ENCODE measurements at regions not wholly inside any gene's neighbourhood (a gene's known extent, or its start where the extent isn't known, plus 50 kb on each side); places are given as distances from the start of the nearest gene placed in this dataset.

GRCh38 chr1:14486401-14487201, 111.9 kb upstream of the KAZN start:
- no peak overlapping the region for H2BK5ac ChIP-seq (ENCODE audit: low read length)
- no peak overlapping the region for H2AFZ ChIP-seq (ENCODE audit: low read length)
- H3K9me3 ChIP-seq (replicated peaks in 1 of 2; ENCODE audit: control insufficient read depth in 2 of 2, insufficient read depth in 1 of 2, low read depth in 1 of 2, low read length in 2 of 2), result no peaks in the 10 kb centered on the region
- no peak overlapping the region for H3K4ac ChIP-seq (ENCODE audit: low read length)
- H3K14ac ChIP-seq (ENCODE audit: low read length), result no peak overlapping the region
- H4K8ac ChIP-seq (ENCODE audit: low read depth, low read length), result no peak overlapping the region
- H3K4me2 ChIP-seq (ENCODE audit: insufficient read depth, low read length, poor library complexity, severe bottlenecking), result no peak overlapping the region
- H3K79me1 ChIP-seq (ENCODE audit: low read depth, low read length), result no peaks in the 10 kb centered on the region
- no peak overlapping the region for H3K23ac ChIP-seq (ENCODE audit: low read depth, low read length, poor library complexity)
- no peak overlapping the region for H2AK5ac ChIP-seq (ENCODE audit: low read depth, low read length)
- H3K27me3 ChIP-seq (ENCODE audit: control insufficient read depth in 3 of 3, insufficient read depth in 3 of 3, low read depth in 1 of 3, low read length in 3 of 3), result no peaks in the 10 kb centered on the region
- no peak overlapping the region for H4K91ac ChIP-seq (ENCODE audit: low read depth, low read length, poor library complexity)
- no peak overlapping the region for H2BK120ac ChIP-seq (ENCODE audit: low read depth, low read length)
- WGBS, 2 donors (ENCODE audit: extremely low coverage in 2 of 2, insufficient read length in 2 of 2, insufficient replicate concordance in 1 of 2), result no CpG with 5 or more reads among the region's 8 CpGs
- no peaks in the 10 kb centered on the region for H3K36me3 ChIP-seq (replicated peaks in 1 of 2; ENCODE audit: control insufficient read depth in 2 of 2, insufficient read depth in 2 of 2, low read length in 2 of 2)
- no peak overlapping the region for H3K4me3 ChIP-seq (ENCODE audit: low read length in 2 of 2)
- no peak overlapping the region for H2BK12ac ChIP-seq (ENCODE audit: low read length)
- H3K4me1 ChIP-seq (ENCODE audit: control insufficient read depth in 2 of 2, insufficient read depth in 1 of 2, low read depth in 1 of 2, low read length in 2 of 2), result peaks cover 4 to 8% of the 10 kb centered on the region in 2 donors
- no peak overlapping the region for H3K9ac ChIP-seq (ENCODE audit: low read depth, low read length, poor library complexity)
- H3K18ac ChIP-seq (ENCODE audit: low read length), result no peak overlapping the region
- DNase-seq (ENCODE audit: low spot score), result no peak
- H3K27ac ChIP-seq (replicated peaks; ENCODE audit: low read length), result no peak overlapping the region
- no peak overlapping the region for H2BK15ac ChIP-seq (ENCODE audit: low read length)

- no CpG with 5 or more reads among the region's 3 CpGs for WGBS, 2 donors (ENCODE audit: extremely low coverage in 2 of 2, insufficient read length in 2 of 2, insufficient replicate concordance in 1 of 2)
- Histone ChIP-seq H3K79me1 (ENCODE audit: low read depth, low read length) (no peaks in the 10 kb centered on the region), H2AFZ (ENCODE audit: low read length) (no peak overlapping the region), H2BK15ac (ENCODE audit: low read length) (no peak overlapping the region), H3K4ac (ENCODE audit: low read length) (no peak overlapping the region), H2BK12ac (ENCODE audit: low read length) (no peak overlapping the region), H3K27me3 (ENCODE audit: control insufficient read depth in 3 of 3, insufficient read depth in 3 of 3, low read depth in 1 of 3, low read length in 3 of 3) (no peaks in the 10 kb centered on the region), H3K18ac (ENCODE audit: low read length) (peak overlapping the region; percentile 25), H3K4me3 (ENCODE audit: low read length in 2 of 2) (no peak overlapping the region), H3K36me3 (replicated peaks in 1 of 2; ENCODE audit: control insufficient read depth in 2 of 2, insufficient read depth in 2 of 2, low read length in 2 of 2) (no peaks in the 10 kb centered on the region), H3K9me3 (replicated peaks in 1 of 2; ENCODE audit: control insufficient read depth in 2 of 2, insufficient read depth in 1 of 2, low read depth in 1 of 2, low read length in 2 of 2) (peaks cover 0 to 2% of the 10 kb centered on the region in 2 donors), H3K9ac (ENCODE audit: low read depth, low read length, poor library complexity) (no peak overlapping the region), H4K91ac (ENCODE audit: low read depth, low read length, poor library complexity) (no peak overlapping the region), H2BK120ac (ENCODE audit: low read depth, low read length) (no peak overlapping the region), H4K8ac (ENCODE audit: low read depth, low read length) (no peak overlapping the region), H3K4me2 (ENCODE audit: insufficient read depth, low read length, poor library complexity, severe bottlenecking) (no peak overlapping the region), H3K4me1 (ENCODE audit: control insufficient read depth in 2 of 2, insufficient read depth in 1 of 2, low read depth in 1 of 2, low read length in 2 of 2) (peaks cover 4 to 8% of the 10 kb centered on the region in 2 donors), H3K27ac (replicated peaks; ENCODE audit: low read length) (no peak overlapping the region), H2BK5ac (ENCODE audit: low read length) (no peak overlapping the region), H2AK5ac (ENCODE audit: low read depth, low read length) (no peak overlapping the region), H3K14ac (ENCODE audit: low read length) (no peak overlapping the region), H3K23ac (ENCODE audit: low read depth, low read length, poor library complexity) (no peak overlapping the region)
- DNase-seq (ENCODE audit: low spot score), result no peak
These were observed 110.8 kb upstream of the KAZN start for GRCh38 chr1:14487671-14488070.

- Histone ChIP-seq H3K9me3 (replicated peaks in 1 of 2; ENCODE audit: control insufficient read depth in 2 of 2, insufficient read depth in 1 of 2, low read depth in 1 of 2, low read length in 2 of 2) (peaks cover 2 to 10% of the 10 kb centered on the region in 2 donors), H3K4me3 (ENCODE audit: low read length in 2 of 2) (no peak overlapping the region), H3K79me1 (ENCODE audit: low read depth, low read length) (no peaks in the 10 kb centered on the region), H3K4me2 (ENCODE audit: insufficient read depth, low read length, poor library complexity, severe bottlenecking) (no peak overlapping the region), H2AFZ (ENCODE audit: low read length) (no peak overlapping the region), H3K27ac (replicated peaks; ENCODE audit: low read length) (no peak overlapping the region), H3K27me3 (ENCODE audit: control insufficient read depth in 3 of 3, insufficient read depth in 3 of 3, low read depth in 1 of 3, low read length in 3 of 3) (no peaks in the 10 kb centered on the region), H3K9ac (ENCODE audit: low read depth, low read length, poor library complexity) (no peak overlapping the region), H2BK12ac (ENCODE audit: low read length) (no peak overlapping the region), H4K8ac (ENCODE audit: low read depth, low read length) (no peak overlapping the region), H3K14ac (ENCODE audit: low read length) (no peak overlapping the region), H2BK5ac (ENCODE audit: low read length) (no peak overlapping the region), H3K18ac (ENCODE audit: low read length) (no peak overlapping the region), H3K4ac (ENCODE audit: low read length) (no peak overlapping the region), H3K23ac (ENCODE audit: low read depth, low read length, poor library complexity) (no peak overlapping the region), H3K4me1 (ENCODE audit: control insufficient read depth in 2 of 2, insufficient read depth in 1 of 2, low read depth in 1 of 2, low read length in 2 of 2) (peaks cover under 1 to 13% of the 10 kb centered on the region in 2 donors), H3K36me3 (replicated peaks in 1 of 2; ENCODE audit: control insufficient read depth in 2 of 2, insufficient read depth in 2 of 2, low read length in 2 of 2) (no peaks in the 10 kb centered on the region), H2BK120ac (ENCODE audit: low read depth, low read length) (no peak overlapping the region), H2AK5ac (ENCODE audit: low read depth, low read length) (no peak overlapping the region), H2BK15ac (ENCODE audit: low read length) (no peak overlapping the region), H4K91ac (ENCODE audit: low read depth, low read length, poor library complexity) (no peak overlapping the region)
- no peak for DNase-seq (ENCODE audit: low spot score)
- WGBS, 2 donors (ENCODE audit: extremely low coverage in 2 of 2, insufficient read length in 2 of 2, insufficient replicate concordance in 1 of 2), result no CpG with 5 or more reads among the region's 1 CpG
These were observed 103.6 kb upstream of the KAZN start for GRCh38 chr1:14494911-14495310.

GRCh38 chr1:14495381-14495780, 103.1 kb upstream of the KAZN start:
- Histone ChIP-seq H3K4me1 (ENCODE audit: control insufficient read depth in 2 of 2, insufficient read depth in 1 of 2, low read depth in 1 of 2, low read length in 2 of 2) (peaks cover 0 to 11% of the 10 kb centered on the region in 2 donors), H2AFZ (ENCODE audit: low read length) (peak overlapping the region; percentile 60), H3K4me2 (ENCODE audit: insufficient read depth, low read length, poor library complexity, severe bottlenecking) (no peak overlapping the region), H3K14ac (ENCODE audit: low read length) (no peak overlapping the region), H3K4ac (ENCODE audit: low read length) (no peak overlapping the region), H4K91ac (ENCODE audit: low read depth, low read length, poor library complexity) (no peak overlapping the region), H2AK5ac (ENCODE audit: low read depth, low read length) (no peak overlapping the region), H3K9ac (ENCODE audit: low read depth, low read length, poor library complexity) (no peak overlapping the region), H3K9me3 (replicated peaks in 1 of 2; ENCODE audit: control insufficient read depth in 2 of 2, insufficient read depth in 1 of 2, low read depth in 1 of 2, low read length in 2 of 2) (peaks cover 2 to 10% of the 10 kb centered on the region in 2 donors), H3K27ac (replicated peaks; ENCODE audit: low read length) (no peak overlapping the region), H2BK120ac (ENCODE audit: low read depth, low read length) (no peak overlapping the region), H2BK5ac (ENCODE audit: low read length) (no peak overlapping the region), H2BK15ac (ENCODE audit: low read length) (no peak overlapping the region), H3K23ac (ENCODE audit: low read depth, low read length, poor library complexity) (no peak overlapping the region), H3K79me1 (ENCODE audit: low read depth, low read length) (no peaks in the 10 kb centered on the region), H3K36me3 (replicated peaks in 1 of 2; ENCODE audit: control insufficient read depth in 2 of 2, insufficient read depth in 2 of 2, low read length in 2 of 2) (no peaks in the 10 kb centered on the region), H3K4me3 (ENCODE audit: low read length in 2 of 2) (no peak overlapping the region), H2BK12ac (ENCODE audit: low read length) (no peak overlapping the region), H4K8ac (ENCODE audit: low read depth, low read length) (no peak overlapping the region), H3K27me3 (ENCODE audit: control insufficient read depth in 3 of 3, insufficient read depth in 3 of 3, low read depth in 1 of 3, low read length in 3 of 3) (no peaks in the 10 kb centered on the region), H3K18ac (ENCODE audit: low read length) (no peak overlapping the region)
- DNase-seq (ENCODE audit: low spot score), result no peak
- no CpG with 5 or more reads among the region's 1 CpG for WGBS, 2 donors (ENCODE audit: extremely low coverage in 2 of 2, insufficient read length in 2 of 2, insufficient replicate concordance in 1 of 2)
